HepG2 (cell line): ENCODE measurements at regions not wholly inside any gene's neighbourhood (a gene's known extent, or its start where the extent isn't known, plus 50 kb on each side); places are given as distances from the start of the nearest gene placed in this dataset.
A peak's percentile ranks its signal among the peaks of the same experiment; 100 is the strongest.

Source experiments
- FOXA1 ChIP-seq, 2 experiments: fragments of 450-650 bp in 1 of 2; sonication (generic) in 1 of 2; formaldehyde crosslinking in 1 of 2; IDR thresholded peaks; 2 replicates each; pipeline versions ENCODE4 v1.4.0 to v1.6.1; 2016 to 2020; ENCODE audit warnings: missing genetic modification reagents in 1 of 2
- FOXP1 ChIP-seq, 2 experiments: fragments of 450-650 bp in 1 of 2; IDR thresholded peaks; 2 replicates each; pipeline ENCODE4 v1.6.1; 2017 to 2018; ENCODE audit warnings: antibody characterized with exemption in 1 of 2
- HMG20A ChIP-seq: IDR thresholded peaks from 2 replicates; pipeline ENCODE4 v1.6.1; 2016; ENCODE audit warnings: borderline replicate concordance
- HOXA7 ChIP-seq: sonication (generic); formaldehyde crosslinking; IDR thresholded peaks from 2 replicates; pipeline ENCODE4 v1.8.1; 2022; ENCODE audit warnings: mild to moderate bottlenecking, missing genetic modification reagents, moderate library complexity
- JUN ChIP-seq: sonication (generic); formaldehyde crosslinking; IDR thresholded peaks from 2 replicates; pipeline ENCODE4 v1.4.0; 2020; ENCODE audit warnings: mild to moderate bottlenecking, missing genetic modification reagents
- KMT2B ChIP-seq: IDR thresholded peaks from 2 replicates; pipeline ENCODE4 v1.6.1; 2016; ENCODE audit warnings: missing genetic modification reagents, missing compliant biosample characterization
- MIER2 ChIP-seq: IDR thresholded peaks from 2 replicates; pipeline ENCODE4 v1.6.1; 2016; ENCODE audit warnings: missing biosample characterization, missing genetic modification reagents
- NCOA2 ChIP-seq: sonication (generic); formaldehyde crosslinking; IDR thresholded peaks from 2 replicates; pipeline ENCODE4 v1.8.0; 2022; ENCODE audit warnings: inconsistent platforms
- TCF7L2 ChIP-seq: IDR thresholded peaks from 2 replicates; pipeline ENCODE4 v1.6.1; 2011; ENCODE audit warnings: mild to moderate bottlenecking, low read depth, low read length, moderate library complexity
- TEAD3 ChIP-seq: optimal IDR thresholded peaks from 2 replicates; pipeline ENCODE3; 2016; ENCODE audit warnings: borderline replicate concordance
- ZBTB21 ChIP-seq: sonication (generic); formaldehyde crosslinking; IDR thresholded peaks from 2 replicates; pipeline ENCODE4 v1.4.0; 2020; ENCODE audit warnings: missing genetic modification reagents
- ZFP36L2 ChIP-seq: sonication (generic); formaldehyde crosslinking; IDR thresholded peaks from 2 replicates; pipeline ENCODE4 v1.4.0; 2020; ENCODE audit warnings: missing genetic modification reagents
- ZNF230 ChIP-seq: sonication (generic); formaldehyde crosslinking; IDR thresholded peaks from 2 replicates; pipeline ENCODE4 v1.4.0; 2020; ENCODE audit warnings: mild to moderate bottlenecking, missing genetic modification reagents
- ZNF510 ChIP-seq: sonication (generic); formaldehyde crosslinking; IDR thresholded peaks from 2 replicates; pipeline ENCODE4 v1.4.0; 2020; ENCODE audit warnings: low read depth, mild to moderate bottlenecking, missing genetic modification reagents
- ZNF703 ChIP-seq: sonication (generic); formaldehyde crosslinking; IDR thresholded peaks from 2 replicates; pipeline ENCODE4 v1.5.1; 2020; ENCODE audit warnings: missing genetic modification reagents, mild to moderate bottlenecking, moderate library complexity, borderline replicate concordance
- ZNF777 ChIP-seq: sonication (generic); formaldehyde crosslinking; IDR thresholded peaks from 2 replicates; pipeline ENCODE4 v1.4.0; 2020; ENCODE audit warnings: missing genetic modification reagents
- TF ChIP-seq, protein P1 (sequence below): sonication (generic); formaldehyde crosslinking; conservative IDR thresholded peaks from 2 replicates; pipeline ENCODE4 v1.4.0; 2020; ENCODE audit warnings: missing genetic modification reagents
- TF ChIP-seq, protein P2 (sequence below), 2 experiments: sonication (generic) in 1 of 2; formaldehyde crosslinking in 1 of 2; IDR thresholded peaks; 2 replicates each; pipeline versions ENCODE4 v1.4.0 to v1.6.1; 2016 to 2020; ENCODE audit warnings: borderline replicate concordance in 1 of 2, low read depth in 1 of 2, mild to moderate bottlenecking in 1 of 2, missing genetic modification reagents in 1 of 2
- TF ChIP-seq, protein P3 (sequence below): sonication (generic); formaldehyde crosslinking; IDR thresholded peaks from 2 replicates; pipeline ENCODE4 v1.5.0; 2020; ENCODE audit warnings: missing genetic modification reagents, mild to moderate bottlenecking, borderline replicate concordance
- TF ChIP-seq, protein P4 (sequence below): sonication (generic); formaldehyde crosslinking; IDR thresholded peaks from 2 replicates; pipeline ENCODE4 v1.4.0; 2020; ENCODE audit warnings: missing genetic modification reagents
- TF ChIP-seq, protein P5 (sequence below): sonication (generic); formaldehyde crosslinking; IDR thresholded peaks from 2 replicates; pipeline ENCODE4 v1.4.0; 2020; ENCODE audit warnings: missing genetic modification reagents, mild to moderate bottlenecking, borderline replicate concordance

DNA sequence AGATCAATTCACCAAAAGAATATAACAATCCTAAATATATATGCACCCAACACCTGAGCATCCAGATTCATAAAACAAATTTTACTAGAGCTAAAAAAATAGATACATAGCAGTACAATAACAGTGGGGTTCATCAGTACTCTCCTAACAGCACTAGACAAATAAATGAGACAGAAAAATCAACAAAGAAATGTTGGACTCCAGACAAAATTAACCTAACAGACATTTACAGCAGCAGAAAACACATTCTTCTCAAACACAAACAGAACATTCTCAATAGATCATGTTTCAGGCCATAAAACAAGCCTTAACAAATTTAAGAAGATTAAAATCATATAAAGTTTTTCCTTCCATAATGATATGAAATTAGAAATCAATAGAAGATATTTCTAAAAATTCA is 124.8 kb upstream of the NECTIN3 start (continued):
- TF ChIP-seq, protein P1, sequence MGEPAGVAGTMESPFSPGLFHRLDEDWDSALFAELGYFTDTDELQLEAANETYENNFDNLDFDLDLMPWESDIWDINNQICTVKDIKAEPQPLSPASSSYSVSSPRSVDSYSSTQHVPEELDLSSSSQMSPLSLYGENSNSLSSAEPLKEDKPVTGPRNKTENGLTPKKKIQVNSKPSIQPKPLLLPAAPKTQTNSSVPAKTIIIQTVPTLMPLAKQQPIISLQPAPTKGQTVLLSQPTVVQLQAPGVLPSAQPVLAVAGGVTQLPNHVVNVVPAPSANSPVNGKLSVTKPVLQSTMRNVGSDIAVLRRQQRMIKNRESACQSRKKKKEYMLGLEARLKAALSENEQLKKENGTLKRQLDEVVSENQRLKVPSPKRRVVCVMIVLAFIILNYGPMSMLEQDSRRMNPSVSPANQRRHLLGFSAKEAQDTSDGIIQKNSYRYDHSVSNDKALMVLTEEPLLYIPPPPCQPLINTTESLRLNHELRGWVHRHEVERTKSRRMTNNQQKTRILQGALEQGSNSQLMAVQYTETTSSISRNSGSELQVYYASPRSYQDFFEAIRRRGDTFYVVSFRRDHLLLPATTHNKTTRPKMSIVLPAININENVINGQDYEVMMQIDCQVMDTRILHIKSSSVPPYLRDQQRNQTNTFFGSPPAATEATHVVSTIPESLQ (CRISPR knock-in tag), result no peak
- TF ChIP-seq MIER2 (no peak), ZFP36L2 (CRISPR knock-in tag) (no peak), ZNF230 (CRISPR knock-in tag) (no peak), JUN (CRISPR knock-in tag) (no peak), FOXA1 (IDR thresholded peaks at IDR 0.05) (0 out of 2 replicates have a peak, but pooled peaks have one; percentile 34), FOXA1 (CRISPR knock-in tag; IDR thresholded peaks at IDR 0.05) (peak; percentile 60; the same call in 1 of the 2 replicates), ZNF703 (CRISPR knock-in tag) (no peak), ZNF777 (CRISPR knock-in tag) (no peak), TEAD3 (CRISPR knock-in tag) (no peak), FOXP1 (IDR thresholded peaks at IDR 0.05) (no peak), FOXP1 (CRISPR knock-in tag; IDR thresholded peaks at IDR 0.05) (peak; percentile 66), HMG20A (peak; percentile 44; the same call in 1 of the 2 replicates), ZBTB21 (CRISPR knock-in tag) (no peak), ZNF510 (CRISPR knock-in tag) (no peak), KMT2B (CRISPR knock-in tag) (no peak), TCF7L2 (no peak), NCOA2 (CRISPR knock-in tag) (peak; percentile 42; the same call in 1 of the 2 replicates), HOXA7 (CRISPR knock-in tag) (no peak)
- TF ChIP-seq, protein P2, sequence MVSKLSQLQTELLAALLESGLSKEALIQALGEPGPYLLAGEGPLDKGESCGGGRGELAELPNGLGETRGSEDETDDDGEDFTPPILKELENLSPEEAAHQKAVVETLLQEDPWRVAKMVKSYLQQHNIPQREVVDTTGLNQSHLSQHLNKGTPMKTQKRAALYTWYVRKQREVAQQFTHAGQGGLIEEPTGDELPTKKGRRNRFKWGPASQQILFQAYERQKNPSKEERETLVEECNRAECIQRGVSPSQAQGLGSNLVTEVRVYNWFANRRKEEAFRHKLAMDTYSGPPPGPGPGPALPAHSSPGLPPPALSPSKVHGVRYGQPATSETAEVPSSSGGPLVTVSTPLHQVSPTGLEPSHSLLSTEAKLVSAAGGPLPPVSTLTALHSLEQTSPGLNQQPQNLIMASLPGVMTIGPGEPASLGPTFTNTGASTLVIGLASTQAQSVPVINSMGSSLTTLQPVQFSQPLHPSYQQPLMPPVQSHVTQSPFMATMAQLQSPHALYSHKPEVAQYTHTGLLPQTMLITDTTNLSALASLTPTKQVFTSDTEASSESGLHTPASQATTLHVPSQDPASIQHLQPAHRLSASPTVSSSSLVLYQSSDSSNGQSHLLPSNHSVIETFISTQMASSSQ (IDR thresholded peaks at IDR 0.05; ENCODE audit: low read depth), result peak; percentile 30; the same call in 1 of the 2 replicates
- TF ChIP-seq, protein P2 (CRISPR knock-in tag; IDR thresholded peaks at IDR 0.05; ENCODE audit: borderline replicate concordance), result no peak
- TF ChIP-seq, protein P3, sequence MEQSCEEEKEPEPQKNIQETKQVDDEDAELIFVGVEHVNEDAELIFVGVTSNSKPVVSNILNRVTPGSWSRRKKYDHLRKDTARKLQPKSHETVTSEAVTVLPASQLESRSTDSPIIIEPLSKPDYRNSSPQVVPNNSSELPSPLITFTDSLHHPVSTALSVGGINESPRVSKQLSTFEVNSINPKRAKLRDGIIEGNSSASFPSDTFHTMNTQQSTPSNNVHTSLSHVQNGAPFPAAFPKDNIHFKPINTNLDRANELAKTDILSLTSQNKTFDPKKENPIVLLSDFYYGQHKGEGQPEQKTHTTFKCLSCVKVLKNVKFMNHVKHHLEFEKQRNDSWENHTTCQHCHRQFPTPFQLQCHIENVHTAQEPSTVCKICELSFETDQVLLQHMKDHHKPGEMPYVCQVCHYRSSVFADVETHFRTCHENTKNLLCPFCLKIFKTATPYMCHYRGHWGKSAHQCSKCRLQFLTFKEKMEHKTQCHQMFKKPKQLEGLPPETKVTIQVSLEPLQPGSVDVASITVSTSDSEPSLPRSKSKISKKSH (CRISPR knock-in tag), result no peak
- TF ChIP-seq, protein P4, sequence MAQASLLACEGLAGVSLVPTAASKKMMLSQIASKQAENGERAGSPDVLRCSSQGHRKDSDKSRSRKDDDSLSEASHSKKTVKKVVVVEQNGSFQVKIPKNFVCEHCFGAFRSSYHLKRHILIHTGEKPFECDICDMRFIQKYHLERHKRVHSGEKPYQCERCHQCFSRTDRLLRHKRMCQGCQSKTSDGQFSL (CRISPR knock-in tag), result no peak
- TF ChIP-seq, protein P5, sequence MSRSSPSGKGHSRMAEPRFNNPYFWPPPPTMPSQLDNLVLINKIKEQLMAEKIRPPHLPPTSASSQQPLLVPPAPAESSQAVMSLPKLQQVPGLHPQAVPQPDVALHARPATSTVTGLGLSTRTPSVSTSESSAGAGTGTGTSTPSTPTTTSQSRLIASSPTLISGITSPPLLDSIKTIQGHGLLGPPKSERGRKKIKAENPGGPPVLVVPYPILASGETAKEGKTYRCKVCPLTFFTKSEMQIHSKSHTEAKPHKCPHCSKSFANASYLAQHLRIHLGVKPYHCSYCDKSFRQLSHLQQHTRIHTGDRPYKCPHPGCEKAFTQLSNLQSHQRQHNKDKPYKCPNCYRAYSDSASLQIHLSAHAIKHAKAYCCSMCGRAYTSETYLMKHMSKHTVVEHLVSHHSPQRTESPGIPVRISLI (CRISPR knock-in tag), result no peak
